ENCODE measurements at regions not wholly inside any gene's neighbourhood (a gene's known extent, or its start where the extent isn't known, plus 50 kb on each side); places are given as distances from the start of the nearest gene placed in this dataset.

DNA sequence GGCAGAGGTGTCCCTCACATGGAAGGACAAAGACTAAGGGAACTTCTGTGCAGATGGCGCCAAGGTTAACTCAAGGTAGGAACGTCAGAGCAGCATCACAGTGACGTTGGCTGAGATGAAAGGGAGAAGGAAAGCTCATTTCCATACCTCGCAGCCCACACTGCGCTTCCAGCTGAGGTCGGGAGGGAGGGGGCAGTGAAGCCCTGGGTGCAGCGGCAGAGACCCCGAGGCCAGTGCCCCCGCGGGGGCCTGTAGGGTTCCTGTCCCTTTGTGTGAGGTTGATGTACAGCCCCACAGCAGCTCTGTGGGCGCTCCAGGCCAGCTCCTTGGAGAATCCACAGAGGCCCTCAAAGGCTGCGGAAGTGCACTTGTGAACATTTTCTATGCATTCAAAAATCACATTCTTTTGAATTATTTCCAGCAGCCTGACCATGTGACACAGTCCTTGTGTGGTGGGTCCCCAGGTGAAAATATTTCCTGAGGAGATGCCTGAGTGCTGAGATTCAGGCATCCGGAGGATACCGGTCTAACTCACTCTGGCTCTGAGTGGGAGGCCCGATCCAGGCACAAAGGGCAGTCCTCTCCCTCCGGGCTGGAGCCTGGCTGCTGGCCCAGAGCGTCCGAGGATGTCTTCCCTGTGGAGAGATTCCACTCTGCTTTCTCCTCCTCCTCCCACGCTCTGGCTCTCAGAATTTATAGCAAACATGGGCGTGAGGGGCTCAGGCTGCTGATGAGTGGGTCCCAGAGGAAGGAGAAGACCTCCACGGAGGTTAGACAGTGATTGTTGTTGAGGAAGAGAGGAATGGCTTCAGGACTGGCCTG, 150.7 kb downstream of the ICE1 start:
- no peak for DNase-seq

DNA sequence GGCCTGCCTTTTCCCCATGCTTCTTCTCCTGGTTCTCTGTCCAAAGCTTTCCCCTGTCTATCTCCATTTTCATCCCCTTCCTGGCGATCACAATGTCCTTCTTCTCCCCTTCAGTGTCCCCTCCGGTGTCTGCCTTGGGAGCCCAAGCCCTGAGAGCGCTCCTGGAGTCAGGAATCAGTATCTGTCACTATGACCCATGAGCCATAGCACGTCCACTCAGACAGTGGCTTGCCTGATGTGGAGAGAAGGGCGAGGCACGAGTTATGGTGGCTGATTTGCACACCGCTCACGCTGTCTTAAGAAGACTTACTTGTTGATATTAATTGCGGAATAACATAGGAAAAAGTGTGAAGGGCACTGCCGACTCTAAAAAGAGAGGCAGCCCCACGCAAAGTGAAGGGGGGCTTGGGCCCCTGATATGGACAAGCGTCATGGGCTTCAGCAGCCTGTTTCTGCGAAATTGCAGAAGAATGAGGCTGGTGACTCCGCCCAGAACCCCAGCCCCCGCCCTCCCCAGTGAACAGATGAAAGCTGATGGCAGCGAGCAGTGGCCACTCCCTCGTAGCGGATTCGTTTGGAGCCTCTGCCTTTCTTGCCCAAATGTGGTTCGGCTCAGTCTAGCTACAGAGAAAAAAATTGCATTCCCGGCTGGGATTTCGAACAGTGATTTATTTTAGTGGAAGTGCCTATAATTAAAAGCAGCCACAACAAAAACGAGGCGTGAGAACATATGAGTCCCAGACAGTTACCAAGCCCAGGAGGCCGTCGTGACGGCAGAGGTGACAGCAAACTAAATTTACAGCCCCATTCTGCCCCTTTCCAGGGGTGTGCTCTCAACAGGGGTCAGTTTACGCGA, 149.8 kb downstream of the ICE1 start:
- DNase-seq: no peak

DNA sequence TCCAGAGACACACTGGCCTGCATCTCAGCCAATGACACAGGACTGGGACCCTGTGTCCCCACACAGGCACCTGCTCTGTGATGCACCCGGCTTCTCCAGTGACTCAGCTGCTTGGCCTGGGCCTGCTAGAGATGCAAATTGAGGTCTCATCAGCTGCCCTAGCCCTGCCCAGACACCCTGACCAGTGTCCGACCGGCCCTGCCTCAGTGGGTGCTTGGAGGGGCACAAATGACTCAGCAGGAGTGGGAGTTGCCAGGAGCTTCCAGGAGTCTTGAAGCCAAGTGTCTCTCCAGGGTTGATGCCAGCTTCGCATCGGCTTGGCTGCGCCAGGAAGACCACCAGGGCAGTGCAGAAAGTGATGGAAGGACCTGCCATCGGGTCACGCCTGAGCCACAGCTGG, 148.2 kb downstream of the ICE1 start:
- no peak for DNase-seq

DNA sequence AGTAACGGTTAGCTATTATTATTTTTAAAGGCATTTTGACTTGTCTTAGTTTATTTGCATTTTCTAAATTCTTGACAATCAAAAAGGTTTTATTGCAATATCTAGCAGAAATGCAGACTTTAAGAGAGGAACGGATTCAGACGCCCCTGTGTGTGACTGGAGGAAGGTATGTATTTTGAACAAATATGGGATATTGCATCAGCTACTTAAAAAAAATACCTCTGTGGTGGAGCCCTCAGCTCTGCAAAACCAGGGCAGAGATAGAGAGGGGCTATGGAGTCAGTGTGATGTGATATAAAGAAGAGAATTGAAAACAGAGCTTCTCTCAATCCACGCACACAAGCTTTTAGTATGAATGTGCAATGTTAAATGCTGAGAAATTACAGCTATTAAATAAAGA, 142.4 kb downstream of the ICE1 start:
- DNase-seq: no peak

DNA sequence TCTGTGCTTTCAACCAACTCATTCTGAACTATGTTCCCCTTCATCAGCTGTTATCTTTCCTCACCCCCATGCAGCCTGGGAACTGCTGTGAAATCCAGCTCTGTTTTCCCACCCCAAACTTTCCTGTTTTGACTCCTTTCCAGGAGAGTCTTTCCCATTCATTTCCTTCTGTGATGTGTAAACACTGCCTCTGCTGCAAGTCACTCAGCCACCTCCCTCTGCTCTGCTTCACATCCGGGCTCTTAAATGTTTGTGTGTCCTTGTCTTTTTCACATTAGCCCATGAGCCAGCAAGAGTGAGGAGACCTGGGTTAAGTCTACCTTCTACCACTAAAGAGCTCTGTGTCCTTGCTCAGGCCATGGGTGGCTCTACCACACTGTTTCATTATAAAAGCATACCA, 137.5 kb downstream of the ICE1 start:
- DNase-seq: no peak

DNA sequence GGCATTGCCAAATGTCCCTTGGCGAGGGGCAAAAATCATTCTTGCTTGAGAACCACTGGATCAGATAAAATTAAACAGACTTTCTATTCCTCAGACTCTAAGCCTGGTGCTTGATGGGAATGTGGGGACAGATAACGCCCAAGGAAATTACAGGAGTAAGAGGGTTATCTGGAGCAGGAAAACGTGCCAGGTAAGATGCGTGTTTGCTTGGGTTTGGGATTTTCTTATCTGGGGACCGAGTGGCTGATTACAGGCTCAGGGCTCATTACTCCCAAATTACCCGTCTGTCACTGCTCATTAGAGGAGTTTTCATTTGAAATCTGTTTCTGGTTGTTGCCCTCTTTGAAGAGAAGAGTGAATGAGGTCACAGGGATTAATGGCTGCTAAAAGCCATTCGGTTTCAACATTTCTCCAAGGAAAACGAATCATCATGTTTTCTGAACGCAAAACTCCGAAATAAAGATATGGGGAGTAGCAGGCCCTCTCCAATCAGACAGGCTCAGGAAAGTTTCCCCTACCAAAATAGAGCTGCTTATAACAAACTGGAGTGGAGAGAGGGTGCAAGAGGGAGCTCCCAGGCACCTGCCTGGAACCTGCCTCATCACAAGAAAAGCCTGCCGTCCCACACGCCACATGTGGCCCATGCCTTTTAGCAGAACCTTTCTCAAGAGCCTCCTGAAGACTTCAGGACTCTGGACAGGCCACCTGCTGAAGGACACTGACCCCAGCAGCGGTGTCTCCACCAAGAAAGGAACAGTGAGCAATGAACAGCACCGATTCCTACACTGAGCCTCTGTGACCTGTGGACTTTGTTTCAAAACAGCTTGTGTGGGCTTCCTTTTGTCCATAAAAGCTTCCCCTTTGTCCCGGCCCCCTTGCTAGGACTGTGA, 136.4 kb downstream of the ICE1 start:
- no peak for DNase-seq

DNA sequence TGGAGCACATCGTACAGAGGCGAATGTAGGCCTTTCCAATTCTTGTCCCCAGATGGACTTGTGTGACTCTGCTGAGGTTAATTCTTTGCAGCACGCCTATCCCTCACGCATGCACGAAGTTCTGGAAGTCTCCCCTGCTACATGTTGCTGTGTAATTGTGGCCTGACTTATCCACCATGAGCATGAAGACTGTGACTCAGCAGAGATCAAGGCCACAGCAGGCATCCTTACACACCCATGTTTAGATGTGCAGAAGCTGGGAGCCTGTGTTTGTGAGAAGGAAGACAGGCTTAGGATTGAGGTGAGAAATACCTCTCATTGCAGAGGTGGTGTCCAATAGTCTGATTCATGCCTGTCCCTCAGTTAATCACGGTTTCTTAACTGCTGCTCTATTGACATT, 135.6 kb downstream of the ICE1 start:
- DNase-seq: no peak

DNA sequence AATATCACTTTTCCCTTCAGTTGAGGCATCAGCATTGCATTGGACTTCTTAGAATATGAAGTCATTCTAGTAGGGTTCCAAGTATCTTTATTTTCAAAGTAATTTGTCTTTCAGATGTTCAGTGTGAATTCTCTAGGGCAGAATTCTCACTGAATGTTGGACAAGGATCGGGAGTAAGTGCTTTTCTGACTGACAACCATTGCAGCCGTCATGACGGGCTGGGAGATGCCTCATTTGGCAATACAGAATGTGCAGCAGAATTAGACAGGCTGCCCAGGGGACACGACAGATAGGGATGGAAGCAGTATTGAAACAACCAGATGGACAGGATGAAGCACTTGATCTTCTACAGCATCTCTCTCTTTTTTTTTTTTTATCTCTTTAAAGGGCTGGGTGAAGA, 129.0 kb downstream of the ICE1 start:
- no peak for DNase-seq

DNA sequence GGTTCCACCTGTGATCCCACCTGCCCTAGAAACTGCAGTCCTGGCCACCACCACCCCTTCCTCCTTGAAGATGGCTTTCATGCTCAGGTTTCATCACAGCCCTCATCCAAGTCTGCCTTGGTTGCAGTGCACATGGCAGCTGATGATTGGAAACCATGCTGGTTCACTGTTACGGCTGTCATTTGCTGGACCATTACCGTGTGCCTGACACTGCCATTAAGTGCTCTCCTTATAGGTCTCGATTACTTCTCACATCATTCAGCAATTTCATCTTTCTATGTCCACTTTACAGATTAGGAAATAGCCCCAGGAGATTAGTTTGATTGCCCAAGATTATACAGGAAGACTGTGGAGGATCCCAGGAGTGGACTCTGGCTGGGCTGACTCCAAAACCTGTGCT, 123.9 kb downstream of the ICE1 start:
- DNase-seq: no peak

DNA sequence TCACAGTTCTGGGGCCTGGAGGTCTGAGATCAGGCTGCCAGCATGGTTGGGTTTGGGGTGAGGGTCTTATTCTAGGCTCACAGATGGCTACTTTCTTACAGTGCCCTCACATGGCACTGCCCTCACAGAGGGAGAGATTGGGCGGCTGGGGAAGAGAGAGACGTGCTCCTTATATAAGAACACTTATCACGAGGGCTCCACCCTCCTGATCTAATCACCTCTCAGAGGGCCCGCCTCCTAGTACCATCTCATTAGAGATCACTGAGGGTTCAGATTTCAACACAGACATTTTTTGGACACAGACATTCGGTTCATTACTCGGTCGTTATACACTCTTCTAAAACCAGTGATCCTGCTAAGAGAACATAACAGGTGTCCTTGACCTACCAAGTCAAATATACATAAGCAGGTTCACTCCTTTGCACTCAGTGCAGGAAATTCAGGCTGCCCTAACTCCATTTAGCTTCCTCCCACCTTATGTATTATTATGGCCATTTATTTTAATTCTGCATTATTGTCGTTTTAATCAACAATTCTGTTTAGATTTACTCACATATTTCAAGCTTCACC, 121.7 kb downstream of the ICE1 start:
- DNase-seq: no peak

DNA sequence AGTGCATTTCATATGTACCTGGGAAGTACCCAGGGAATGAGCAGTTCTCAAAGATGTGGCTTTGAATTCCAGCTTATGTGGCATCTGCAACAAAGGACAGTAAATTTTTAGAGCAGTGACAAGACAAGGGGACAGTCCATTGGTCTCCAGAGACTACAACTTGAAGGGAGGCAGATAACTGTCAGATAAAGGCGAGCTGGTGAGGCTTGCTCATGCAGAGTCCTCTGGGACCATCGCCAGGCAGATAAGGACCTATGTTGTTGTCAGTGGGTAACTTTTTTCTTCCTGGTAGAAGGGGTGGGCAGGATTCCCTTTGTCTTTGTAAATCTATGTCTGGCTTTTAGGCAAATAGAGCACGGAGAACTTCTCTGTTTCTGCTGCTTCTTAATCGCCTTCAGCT, 120.2 kb downstream of the ICE1 start:
- DNase-seq: no peak

DNA sequence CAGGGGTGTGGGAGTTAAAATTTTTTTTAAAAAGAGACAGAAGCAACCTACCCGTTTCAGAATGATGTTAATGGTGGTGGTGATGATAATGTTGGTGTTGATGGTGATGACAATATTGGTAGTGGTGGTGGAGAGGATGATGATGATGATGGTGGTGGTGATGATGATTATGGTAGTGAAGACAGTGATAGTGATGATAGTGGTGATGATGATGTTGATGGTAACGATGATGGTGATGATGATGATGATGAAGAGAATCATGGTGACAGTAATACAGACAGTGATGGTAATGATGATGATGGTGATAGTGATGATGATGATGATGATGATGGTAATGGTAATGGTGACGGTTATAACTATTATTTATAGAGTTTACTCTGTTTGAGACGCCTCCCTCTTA, 117.6 kb downstream of the ICE1 start:
- no peak for DNase-seq
